PFSK-1 (cell line): ENCODE measurements at regions not wholly inside any gene's neighbourhood (a gene's known extent, or its start where the extent isn't known, plus 50 kb on each side); places are given as distances from the start of the nearest gene placed in this dataset.

Experiments
- FOXP2 ChIP-seq: optimal IDR thresholded peaks from 2 replicates; pipeline ENCODE3; 2011; ENCODE audit warnings: borderline replicate concordance, control low read depth, inconsistent platforms; ENCODE audit not compliant: insufficient read depth; ENCODE audit errors: extremely low read length, extremely low read depth
- POLR2AphosphoS5 ChIP-seq: IDR thresholded peaks from 2 replicates; pipeline ENCODE4 v1.6.1; 2012; ENCODE audit warnings: low read depth, mild to moderate bottlenecking, control low read depth, low read length, moderate library complexity
- REST ChIP-seq, 2 experiments: IDR thresholded peaks; 2 replicates each; pipeline versions ENCODE4 v1.6.1 to v1.8.0; 2011 to 2012; ENCODE audit warnings: low read depth in 2 of 2, low read length in 2 of 2, control low read depth in 1 of 2, inconsistent platforms in 1 of 2, mild to moderate bottlenecking in 1 of 2, moderate library complexity in 1 of 2; ENCODE audit not compliant: insufficient read depth in 1 of 2
- SIN3A ChIP-seq: IDR thresholded peaks from 2 replicates; pipeline ENCODE4 v1.6.1; 2012; ENCODE audit warnings: mild to moderate bottlenecking, low read length, moderate library complexity, borderline replicate concordance; ENCODE audit not compliant: insufficient read depth
- TAF1 ChIP-seq: IDR thresholded peaks from 2 replicates; pipeline ENCODE4 v1.6.1; 2012; ENCODE audit warnings: low read length, control low read depth, borderline replicate concordance; ENCODE audit not compliant: insufficient read depth

GRCh38 chr6:104282581-104282980 is 577.1 kb downstream of the HACE1 start:
- no peak for TF ChIP-seq FOXP2
- TF ChIP-seq REST (IDR thresholded peaks at IDR 0.05; ENCODE audit: insufficient read depth in 1 of 2, low read depth in 2 of 2, low read length in 2 of 2): no peak
- no peak for TF ChIP-seq TAF1
- no peak for TF ChIP-seq SIN3A
- TF ChIP-seq POLR2AphosphoS5: no peak

- no peak for TF ChIP-seq POLR2AphosphoS5
- TF ChIP-seq SIN3A: no peak
- TF ChIP-seq FOXP2: no peak
- no peak for TF ChIP-seq REST (IDR thresholded peaks at IDR 0.05; ENCODE audit: insufficient read depth in 1 of 2, low read depth in 2 of 2, low read length in 2 of 2)
- TF ChIP-seq TAF1: no peak
These were observed 578.3 kb downstream of the HACE1 start for GRCh38 chr6:104281370-104281769.

- TF ChIP-seq FOXP2 (no peak), TAF1 (no peak), POLR2AphosphoS5 (no peak), REST (IDR thresholded peaks at IDR 0.05; ENCODE audit: insufficient read depth in 1 of 2, low read depth in 2 of 2, low read length in 2 of 2) (no peak), SIN3A (no peak)
These were observed 591.3 kb downstream of the HACE1 start for GRCh38 chr6:104268389-104268788.

- TF ChIP-seq POLR2AphosphoS5 (no peak), REST (IDR thresholded peaks at IDR 0.05; ENCODE audit: insufficient read depth in 1 of 2, low read depth in 2 of 2, low read length in 2 of 2) (no peak), TAF1 (no peak), SIN3A (no peak), FOXP2 (no peak)
These were observed 592.8 kb downstream of the HACE1 start for GRCh38 chr6:104266922-104267321.

DNA sequence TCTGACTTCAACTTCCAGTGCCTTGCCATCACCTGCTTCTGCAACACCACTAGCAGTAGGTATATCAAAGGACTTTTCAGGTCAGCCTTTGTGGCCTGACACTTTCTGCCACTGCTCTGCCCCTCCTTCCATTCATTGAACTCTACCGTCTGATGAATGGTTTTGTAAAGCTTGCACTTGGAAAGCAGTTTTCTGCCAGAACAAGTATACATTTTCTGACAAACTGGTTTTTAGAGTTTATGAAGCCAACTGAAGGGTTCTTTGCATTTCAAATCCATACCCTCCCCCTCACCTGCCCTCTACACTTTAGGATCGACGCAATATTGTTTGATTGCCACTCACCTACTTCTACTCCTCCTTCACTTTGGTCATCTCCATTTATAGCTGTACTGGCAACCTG is 603.1 kb downstream of the HACE1 start:
- TF ChIP-seq TAF1 (no peak), REST (IDR thresholded peaks at IDR 0.05; ENCODE audit: insufficient read depth in 1 of 2, low read depth in 2 of 2, low read length in 2 of 2) (no peak), SIN3A (no peak), FOXP2 (no peak), POLR2AphosphoS5 (no peak)
